ENCODE measurements at regions not wholly inside any gene's neighbourhood (a gene's known extent, or its start where the extent isn't known, plus 50 kb on each side); places are given as distances from the start of the nearest gene placed in this dataset.
"Not testable (repeated sequence)": the region's sequence is repeated elsewhere in the genome, so short reads cannot be mapped to it uniquely, and the experiment has no call there.

- Mint-ChIP-seq H3K27me3 (ENCODE audit: unreplicated experiment) (peaks cover 1% of the 10 kb centered on the region), H3K9me3 (ENCODE audit: unreplicated experiment) (no peaks in the 10 kb centered on the region), H3K4me3 (ENCODE audit: unreplicated experiment) (no peak overlapping the region), H3K4me1 (ENCODE audit: unreplicated experiment) (no peaks in the 10 kb centered on the region), H3K36me3 (ENCODE audit: low read depth, unreplicated experiment) (no peaks in the 10 kb centered on the region), H3K27ac (ENCODE audit: unreplicated experiment) (no peak overlapping the region)
- TF ChIP-seq CTCF (IDR thresholded peaks at IDR 0.05; ENCODE audit: unreplicated experiment), result no peak
- DNase-seq (ENCODE audit: low spot score), result no peak
Measured at GRCh38 chr11:106548406-106548805, 469.9 kb downstream of the GUCY1A2 start.

- Mint-ChIP-seq H3K27ac (ENCODE audit: unreplicated experiment) (no peak overlapping the region), H3K4me3 (ENCODE audit: unreplicated experiment) (no peak overlapping the region), H3K4me1 (ENCODE audit: unreplicated experiment) (no peaks in the 10 kb centered on the region), H3K27me3 (ENCODE audit: unreplicated experiment) (peaks cover 1% of the 10 kb centered on the region), H3K36me3 (ENCODE audit: low read depth, unreplicated experiment) (no peaks in the 10 kb centered on the region), H3K9me3 (ENCODE audit: unreplicated experiment) (peaks cover 4% of the 10 kb centered on the region)
- DNase-seq (ENCODE audit: low spot score), result no peak
- no peak for TF ChIP-seq CTCF (IDR thresholded peaks at IDR 0.05; ENCODE audit: unreplicated experiment)
Measured at GRCh38 chr11:106551744-106552673, 466.3 kb downstream of the GUCY1A2 start.

GRCh38 chr11:106552694-106553203, 465.5 kb downstream of the GUCY1A2 start:
- peaks cover 4% of the 10 kb centered on the region for H3K9me3 Mint-ChIP-seq (ENCODE audit: unreplicated experiment)
- no peak for DNase-seq (ENCODE audit: low spot score)
- H3K4me3 Mint-ChIP-seq (ENCODE audit: unreplicated experiment), result no peak overlapping the region
- no peaks in the 10 kb centered on the region for H3K36me3 Mint-ChIP-seq (ENCODE audit: low read depth, unreplicated experiment)
- no peak for TF ChIP-seq CTCF (IDR thresholded peaks at IDR 0.05; ENCODE audit: unreplicated experiment)
- H3K4me1 Mint-ChIP-seq (ENCODE audit: unreplicated experiment), result no peaks in the 10 kb centered on the region
- no peak overlapping the region for H3K27ac Mint-ChIP-seq (ENCODE audit: unreplicated experiment)
- peaks cover 1% of the 10 kb centered on the region for H3K27me3 Mint-ChIP-seq (ENCODE audit: unreplicated experiment)

GRCh38 chr11:106553304-106553703, 465.0 kb downstream of the GUCY1A2 start:
- peaks cover 4% of the 10 kb centered on the region for H3K9me3 Mint-ChIP-seq (ENCODE audit: unreplicated experiment)
- H3K36me3 Mint-ChIP-seq (ENCODE audit: low read depth, unreplicated experiment), result no peaks in the 10 kb centered on the region
- H3K27me3 Mint-ChIP-seq (ENCODE audit: unreplicated experiment), result peaks cover 1% of the 10 kb centered on the region
- no peak for TF ChIP-seq CTCF (IDR thresholded peaks at IDR 0.05; ENCODE audit: unreplicated experiment)
- no peaks in the 10 kb centered on the region for H3K4me1 Mint-ChIP-seq (ENCODE audit: unreplicated experiment)
- H3K27ac Mint-ChIP-seq (ENCODE audit: unreplicated experiment), result no peak overlapping the region
- no peak overlapping the region for H3K4me3 Mint-ChIP-seq (ENCODE audit: unreplicated experiment)
- no peak for DNase-seq (ENCODE audit: low spot score)

GRCh38 chr11:106555566-106556250, 462.6 kb downstream of the GUCY1A2 start:
- DNase-seq (ENCODE audit: low spot score); H3K4me3 Mint-ChIP-seq (ENCODE audit: unreplicated experiment); H3K27ac Mint-ChIP-seq (ENCODE audit: unreplicated experiment); H3K36me3 Mint-ChIP-seq (ENCODE audit: low read depth, unreplicated experiment); H3K27me3 Mint-ChIP-seq (ENCODE audit: unreplicated experiment); H3K9me3 Mint-ChIP-seq (ENCODE audit: unreplicated experiment); H3K4me1 Mint-ChIP-seq (ENCODE audit: unreplicated experiment): not testable (repeated sequence)

Measured in endothelial cell (in vitro differentiated cells).